GM12892 (cell line): ENCODE measurements at regions not wholly inside any gene's neighbourhood (a gene's known extent, or its start where the extent isn't known, plus 50 kb on each side); places are given as distances from the start of the nearest gene placed in this dataset.

Experiments used
- POLR2A ChIP-seq: IDR thresholded peaks from 2 replicates; pipeline ENCODE4 v1.6.1; 2011; ENCODE audit warnings: low read depth, low read length, control low read depth
- TAF1 ChIP-seq: IDR thresholded peaks from 2 replicates; pipeline ENCODE4 v1.6.1; 2011; ENCODE audit warnings: low read depth, mild to moderate bottlenecking, control low read depth, low read length, borderline replicate concordance

DNA sequence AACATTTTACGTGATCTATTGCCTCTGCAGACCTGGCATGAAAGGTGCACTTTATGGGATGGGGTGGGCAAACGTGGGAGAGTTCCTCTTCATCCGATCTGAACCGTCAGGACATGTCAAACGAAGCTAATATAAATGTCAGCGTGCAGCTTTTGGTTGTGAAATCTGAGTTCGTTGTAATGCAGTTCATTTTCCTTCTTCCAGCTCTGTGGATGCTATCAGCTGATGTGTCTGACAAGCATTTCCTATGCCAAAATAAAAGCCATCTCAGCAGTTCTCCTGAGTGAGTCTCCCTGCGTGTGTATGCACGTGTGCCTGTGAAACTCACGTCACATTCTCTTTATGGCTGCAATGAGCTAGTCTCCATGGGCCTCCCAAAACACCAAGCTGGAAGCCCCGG is 512.3 kb downstream of the MCTP2 start:
- TF ChIP-seq POLR2A (no peak), TAF1 (no peak)
